GM12875 (cell line): ENCODE measurements at regions not wholly inside any gene's neighbourhood (a gene's known extent, or its start where the extent isn't known, plus 50 kb on each side); places are given as distances from the start of the nearest gene placed in this dataset.

Experiments
- H3K4me3 ChIP-seq: one replicate; pipeline ENCODE4 v1.5.1; 2011; ENCODE audit warnings: low read depth, low read length, control low read depth
- CTCF ChIP-seq: IDR thresholded peaks from 2 replicates; pipeline ENCODE4 v1.5.1; 2011; ENCODE audit warnings: low read depth, mild to moderate bottlenecking, control low read depth, inconsistent platforms, low read length, moderate library complexity, borderline replicate concordance; ENCODE audit not compliant: insufficient read depth

DNA sequence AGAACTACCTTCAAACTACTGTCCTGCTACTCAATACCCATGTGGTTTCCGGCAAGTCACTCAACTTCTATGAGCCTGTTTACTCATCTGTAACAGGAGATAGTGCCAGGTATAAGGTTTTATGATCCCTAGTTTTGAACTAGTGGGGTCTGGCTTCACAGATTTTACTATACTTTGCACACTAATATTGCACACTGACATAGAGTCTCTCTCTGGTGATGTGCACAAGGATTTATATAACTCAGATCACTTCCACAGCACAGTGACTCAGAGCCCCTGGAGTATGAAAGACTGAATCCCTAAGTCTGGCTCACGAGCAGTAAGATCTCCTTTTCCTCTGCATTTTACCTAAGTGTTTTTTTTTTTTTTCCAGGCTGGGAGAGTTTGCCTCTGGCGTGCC is 69.7 kb upstream of the SLC38A2 start:
- H3K4me3 ChIP-seq = no peak overlapping the region
- TF ChIP-seq CTCF = no peak

DNA sequence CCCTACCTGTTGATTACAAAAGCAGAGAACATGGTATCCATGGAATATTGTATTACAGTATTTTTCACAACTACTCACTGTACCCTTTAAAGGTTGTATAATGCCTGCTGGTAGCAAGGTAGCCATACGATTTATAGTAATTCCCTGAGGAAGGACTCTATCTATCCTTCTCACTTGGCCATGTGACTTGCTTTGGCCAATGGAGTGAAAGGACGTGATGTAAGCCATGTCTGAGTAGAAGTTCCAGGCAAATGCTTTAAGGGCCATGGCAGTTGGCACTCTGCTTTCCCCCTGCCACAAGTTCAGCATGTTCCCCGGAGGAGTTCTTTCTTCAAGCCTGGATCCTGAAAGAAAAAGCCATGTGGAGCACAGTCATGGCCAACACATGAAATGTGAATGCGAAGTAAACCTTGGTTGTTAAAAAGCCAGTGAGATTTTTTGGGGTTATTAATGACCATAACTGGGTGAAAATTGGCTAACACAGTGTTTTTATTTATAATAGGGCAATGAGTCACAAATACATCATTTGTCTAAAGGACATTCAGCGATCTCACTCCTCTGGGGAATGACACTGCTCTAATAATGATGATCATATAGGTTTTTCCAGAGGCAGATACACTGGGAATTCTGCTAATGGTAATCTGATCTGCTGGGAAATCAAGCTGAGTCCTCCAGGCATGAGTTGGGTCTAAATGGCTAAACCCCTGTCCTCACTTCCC is 67.4 kb upstream of the SLC38A2 start:
- TF ChIP-seq CTCF = no peak
- no peak overlapping the region for H3K4me3 ChIP-seq

- H3K4me3 ChIP-seq = no peak overlapping the region
- TF ChIP-seq CTCF = no peak
Measured at GRCh38 chr12:46438719-46439319, 66.2 kb upstream of the SLC38A2 start.

GRCh38 chr12:46438256-46438655 is 65.7 kb upstream of the SLC38A2 start:
- no peak for TF ChIP-seq CTCF
- H3K4me3 ChIP-seq = no peak overlapping the region

GRCh38 chr12:46437469-46437868 is 64.9 kb upstream of the SLC38A2 start:
- no peak overlapping the region for H3K4me3 ChIP-seq
- no peak for TF ChIP-seq CTCF

- no peak overlapping the region for H3K4me3 ChIP-seq
- no peak for TF ChIP-seq CTCF
Measured at GRCh38 chr12:46436747-46437146, 64.2 kb upstream of the SLC38A2 start.

GRCh38 chr12:46435625-46436024 is 63.1 kb upstream of the SLC38A2 start:
- no peak for TF ChIP-seq CTCF
- no peak overlapping the region for H3K4me3 ChIP-seq
